Loucy (cell line): ENCODE measurements at regions not wholly inside any gene's neighbourhood (a gene's known extent, or its start where the extent isn't known, plus 50 kb on each side); places are given as distances from the start of the nearest gene placed in this dataset.

ENCODE experiments used
- H2AFZ ChIP-seq: fragments of 200-600 bp; sonication (generic); 2 replicates; pipeline ENCODE4 v1.6.0; 2016; ENCODE audit warnings: antibody characterized with exemption, mild to moderate bottlenecking, low read length, moderate library complexity
- H3F3A ChIP-seq: fragments of 200-600 bp; 2 replicates; pipeline ENCODE4 v1.6.0; 2016; ENCODE audit warnings: antibody characterized with exemption, low read depth, mild to moderate bottlenecking
- H3K27me3 ChIP-seq: fragments of 200-600 bp; sonication (generic); 2 replicates; pipeline ENCODE4 v1.6.1; 2014; ENCODE audit warnings: low read length, mild to moderate bottlenecking; ENCODE audit not compliant: insufficient read depth, poor library complexity, severe bottlenecking
- H3K36me3 ChIP-seq: fragments of 200-600 bp; sonication (generic); 2 replicates; pipeline ENCODE4 v1.6.1; 2016; ENCODE audit warnings: low read length; ENCODE audit not compliant: insufficient read depth
- H3K4me1 ChIP-seq: fragments of 200-600 bp; sonication (generic); 2 replicates; pipeline ENCODE4 v1.5.1; 2014; ENCODE audit warnings: low read length, mild to moderate bottlenecking; ENCODE audit not compliant: insufficient read depth, poor library complexity, severe bottlenecking
- H3K4me2 ChIP-seq: fragments of 200-600 bp; sonication (generic); 2 replicates; pipeline ENCODE4 v1.6.0; 2014; ENCODE audit warnings: antibody characterized with exemption, low read length, low read depth, mild to moderate bottlenecking; ENCODE audit not compliant: poor library complexity, severe bottlenecking
- H3K4me3 ChIP-seq: fragments of 200-600 bp; sonication (generic); 2 replicates; pipeline ENCODE4 v1.5.1; 2014; ENCODE audit warnings: low read length, mild to moderate bottlenecking, mixed read lengths; ENCODE audit not compliant: poor library complexity, severe bottlenecking
- H3K79me2 ChIP-seq: fragments of 200-600 bp; sonication (generic); 2 replicates; pipeline ENCODE4 v1.6.1; 2014; ENCODE audit warnings: low read length; ENCODE audit not compliant: insufficient read depth
- H3K9ac ChIP-seq: fragments of 200-600 bp; sonication (generic); 2 replicates; pipeline ENCODE4 v1.6.0; 2014; ENCODE audit warnings: mild to moderate bottlenecking, low read depth, low read length, moderate library complexity; ENCODE audit not compliant: poor library complexity, severe bottlenecking
- H3K9me2 ChIP-seq: fragments of 200-600 bp; sonication (generic); replicated peaks from 2 replicates; pipeline ENCODE4 v1.6.1; 2016; ENCODE audit warnings: low read depth, low read length, mixed read lengths
- H3K9me3 ChIP-seq: fragments of 200-600 bp; sonication (generic); 2 replicates; pipeline ENCODE4 v1.6.1; 2014; ENCODE audit warnings: mild to moderate bottlenecking, antibody characterized with exemption, low read length, low read depth; ENCODE audit not compliant: insufficient read depth
- H4K20me1 ChIP-seq: fragments of 200-600 bp; sonication (generic); 2 replicates; pipeline ENCODE4 v1.6.0; 2014; ENCODE audit warnings: antibody characterized with exemption, low read length, mild to moderate bottlenecking; ENCODE audit not compliant: insufficient read depth, poor library complexity, severe bottlenecking
- EZH2phosphoT487 ChIP-seq: fragments of 200-600 bp; IDR thresholded peaks from 2 replicates; pipeline ENCODE4 v1.6.1; 2018; ENCODE audit warnings: antibody characterized with exemption, mild to moderate bottlenecking, moderate library complexity, borderline replicate concordance
- TF ChIP-seq, protein P1 (sequence below): fragments of 200-600 bp; sonication (generic); conservative IDR thresholded peaks from 2 replicates; pipeline ENCODE4 v1.5.1; 2014; ENCODE audit warnings: mild to moderate bottlenecking, antibody characterized with exemption, low read length

DNA sequence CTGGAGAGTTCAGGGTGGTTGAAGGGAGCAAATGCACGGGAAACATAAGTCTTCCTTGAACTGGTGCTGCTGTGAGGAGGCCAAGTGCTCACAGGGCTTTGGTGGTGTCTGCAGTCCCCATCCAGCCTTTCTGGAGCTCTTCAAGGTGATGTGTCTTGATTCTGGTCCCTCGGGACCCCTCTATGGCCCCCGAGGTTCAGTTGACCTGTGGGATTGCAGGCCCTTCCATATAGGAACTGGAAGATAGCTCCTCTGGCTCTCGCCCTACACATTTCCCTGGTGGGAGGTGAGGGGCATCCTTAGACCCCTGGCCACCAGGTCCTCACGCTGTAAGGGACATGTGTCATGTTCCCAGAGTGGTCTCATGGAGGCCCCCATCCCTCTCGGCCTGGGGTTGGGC lies 191.8 kb downstream of the GADD45G start:
- Histone ChIP-seq H3K36me3 (no peaks in the 10 kb centered on the region), H3K9me3 (no peaks in the 10 kb centered on the region), H4K20me1 (no peaks in the 10 kb centered on the region), H3K4me2 (no peak overlapping the region), H3F3A (no peaks in the 10 kb centered on the region), H3K79me2 (no peaks in the 10 kb centered on the region), H3K4me3 (no peak overlapping the region), H3K27me3 (no peaks in the 10 kb centered on the region), H3K4me1 (no peaks in the 10 kb centered on the region), H3K9ac (no peak overlapping the region), H2AFZ (no peak overlapping the region), H3K9me2 (no peaks in the 10 kb centered on the region)
- no peak for TF ChIP-seq EZH2phosphoT487
- TF ChIP-seq, protein P1, sequence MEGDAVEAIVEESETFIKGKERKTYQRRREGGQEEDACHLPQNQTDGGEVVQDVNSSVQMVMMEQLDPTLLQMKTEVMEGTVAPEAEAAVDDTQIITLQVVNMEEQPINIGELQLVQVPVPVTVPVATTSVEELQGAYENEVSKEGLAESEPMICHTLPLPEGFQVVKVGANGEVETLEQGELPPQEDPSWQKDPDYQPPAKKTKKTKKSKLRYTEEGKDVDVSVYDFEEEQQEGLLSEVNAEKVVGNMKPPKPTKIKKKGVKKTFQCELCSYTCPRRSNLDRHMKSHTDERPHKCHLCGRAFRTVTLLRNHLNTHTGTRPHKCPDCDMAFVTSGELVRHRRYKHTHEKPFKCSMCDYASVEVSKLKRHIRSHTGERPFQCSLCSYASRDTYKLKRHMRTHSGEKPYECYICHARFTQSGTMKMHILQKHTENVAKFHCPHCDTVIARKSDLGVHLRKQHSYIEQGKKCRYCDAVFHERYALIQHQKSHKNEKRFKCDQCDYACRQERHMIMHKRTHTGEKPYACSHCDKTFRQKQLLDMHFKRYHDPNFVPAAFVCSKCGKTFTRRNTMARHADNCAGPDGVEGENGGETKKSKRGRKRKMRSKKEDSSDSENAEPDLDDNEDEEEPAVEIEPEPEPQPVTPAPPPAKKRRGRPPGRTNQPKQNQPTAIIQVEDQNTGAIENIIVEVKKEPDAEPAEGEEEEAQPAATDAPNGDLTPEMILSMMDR = no peak

DNA sequence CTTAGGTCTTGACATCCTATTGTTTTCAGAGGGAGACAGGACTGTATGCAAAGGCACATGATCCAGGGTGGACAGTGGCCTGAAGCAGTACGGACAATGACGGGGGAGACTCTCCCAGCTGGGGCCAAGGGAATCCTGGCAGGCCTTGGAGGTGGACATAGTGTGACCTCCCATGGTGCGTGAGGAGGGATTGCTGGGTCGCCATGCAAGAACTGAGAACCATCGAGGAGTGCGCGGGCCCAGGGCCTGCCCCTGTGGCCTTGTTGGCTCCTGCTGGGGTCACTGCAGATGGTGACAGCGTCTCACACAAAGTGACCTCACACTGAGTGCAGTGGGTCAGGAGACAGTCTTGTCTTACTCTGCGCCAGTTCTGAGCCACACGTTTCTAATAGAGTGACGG lies 192.4 kb downstream of the GADD45G start:
- Histone ChIP-seq H3K9ac (no peak overlapping the region), H3K4me1 (no peaks in the 10 kb centered on the region), H3K36me3 (no peaks in the 10 kb centered on the region), H2AFZ (no peak overlapping the region), H4K20me1 (no peaks in the 10 kb centered on the region), H3K4me3 (no peak overlapping the region), H3K79me2 (no peaks in the 10 kb centered on the region), H3F3A (no peaks in the 10 kb centered on the region), H3K9me3 (no peaks in the 10 kb centered on the region), H3K27me3 (no peaks in the 10 kb centered on the region), H3K4me2 (no peak overlapping the region), H3K9me2 (no peaks in the 10 kb centered on the region)
- TF ChIP-seq EZH2phosphoT487 = no peak

DNA sequence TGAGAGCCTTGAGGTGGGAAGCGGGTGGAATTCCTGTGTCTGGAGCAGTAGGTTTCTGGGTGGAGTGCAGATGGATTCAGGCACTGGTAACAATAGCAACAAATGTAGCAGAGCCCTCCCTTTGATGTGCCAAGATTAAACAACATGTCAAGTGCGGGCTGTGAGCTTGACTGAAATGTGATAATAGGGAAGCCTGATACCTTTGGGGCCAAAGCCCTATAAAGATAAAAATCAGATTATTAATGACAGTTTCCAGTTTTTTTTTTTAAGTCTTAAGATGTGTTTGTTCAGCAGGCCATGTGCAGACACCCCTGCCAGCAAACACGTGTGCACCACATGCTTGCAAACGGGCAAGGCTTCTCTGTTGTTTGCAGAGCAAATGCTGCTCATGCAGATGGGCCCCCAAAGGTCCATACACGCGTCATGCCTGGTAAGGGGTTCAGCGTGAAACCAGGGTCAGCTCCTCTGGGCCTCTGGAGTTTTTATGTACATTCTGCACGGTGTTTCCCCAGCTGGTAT lies 193.2 kb downstream of the GADD45G start:
- Histone ChIP-seq H3K36me3 (no peaks in the 10 kb centered on the region), H3K4me3 (no peak overlapping the region), H4K20me1 (no peaks in the 10 kb centered on the region), H3K4me2 (no peak overlapping the region), H3F3A (no peaks in the 10 kb centered on the region), H3K9ac (no peak overlapping the region), H2AFZ (no peak overlapping the region), H3K27me3 (no peaks in the 10 kb centered on the region), H3K9me3 (no peaks in the 10 kb centered on the region), H3K9me2 (no peaks in the 10 kb centered on the region), H3K79me2 (no peaks in the 10 kb centered on the region), H3K4me1 (no peaks in the 10 kb centered on the region)
- TF ChIP-seq, protein P1 = no peak
- TF ChIP-seq EZH2phosphoT487 = no peak

DNA sequence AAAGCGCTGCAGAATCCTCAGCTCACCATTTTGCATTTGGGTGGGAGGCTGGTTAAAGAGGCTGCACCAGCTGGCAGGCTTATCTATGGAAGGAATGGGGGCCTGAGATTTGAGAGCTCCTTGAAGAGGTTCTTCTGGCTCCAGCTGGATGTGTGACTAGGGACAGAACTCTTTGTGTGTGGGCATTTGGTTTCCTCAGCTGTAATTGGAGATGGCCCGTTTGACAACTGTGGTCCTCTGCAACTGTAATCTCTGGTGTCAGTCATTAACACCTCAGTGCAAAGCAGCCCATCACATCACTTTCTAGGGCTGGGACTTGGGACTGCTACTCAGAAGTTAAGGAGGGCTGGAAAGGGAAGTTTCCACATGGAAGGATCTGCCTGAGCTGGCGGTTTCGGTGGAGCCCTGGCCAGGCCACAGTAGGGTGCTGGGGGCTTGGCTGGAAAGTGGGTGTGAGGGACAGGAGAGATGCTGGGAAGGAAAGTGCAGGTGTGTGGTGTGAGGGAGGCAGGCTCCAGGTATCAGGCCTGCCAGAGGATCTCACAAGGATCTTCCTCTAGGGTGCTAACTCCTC lies 193.8 kb downstream of the GADD45G start:
- Histone ChIP-seq H2AFZ (no peak overlapping the region), H3K79me2 (no peaks in the 10 kb centered on the region), H3K4me3 (no peak overlapping the region), H3K9me2 (no peaks in the 10 kb centered on the region), H3K4me2 (no peak overlapping the region), H3K9me3 (no peaks in the 10 kb centered on the region), H3K27me3 (no peaks in the 10 kb centered on the region), H3K36me3 (no peaks in the 10 kb centered on the region), H3K9ac (no peak overlapping the region), H3F3A (no peaks in the 10 kb centered on the region), H3K4me1 (no peaks in the 10 kb centered on the region), H4K20me1 (no peaks in the 10 kb centered on the region)
- TF ChIP-seq, protein P1 = no peak
- TF ChIP-seq EZH2phosphoT487 = no peak
